ACC112 (cell line): ENCODE measurements at regions not wholly inside any gene's neighbourhood (a gene's known extent, or its start where the extent isn't known, plus 50 kb on each side); places are given as distances from the start of the nearest gene placed in this dataset.

Experiments
- H2AFZ ChIP-seq: fragments of 200-600 bp; sonication (generic); one replicate; pipeline ENCODE4 v1.6.0; 2017; ENCODE audit warnings: antibody characterized with exemption, low read length; ENCODE audit not compliant: unreplicated experiment
- H3K27ac ChIP-seq: fragments of 200-600 bp; sonication (generic); 2 replicates; pipeline ENCODE4 v1.5.1; 2014; ENCODE audit warnings: low read depth, mild to moderate bottlenecking, antibody characterized with exemption, low read length, moderate library complexity
- H3K27me3 ChIP-seq: fragments of 200-600 bp; sonication (generic); 2 replicates; pipeline ENCODE4 v1.6.1; 2014; ENCODE audit warnings: mild to moderate bottlenecking, antibody characterized with exemption, low read length, moderate library complexity, mixed read lengths; ENCODE audit not compliant: insufficient read depth
- H3K36me3 ChIP-seq: fragments of 200-600 bp; sonication (generic); 2 replicates; pipeline ENCODE4 v1.6.1; 2016; ENCODE audit warnings: mild to moderate bottlenecking, antibody characterized with exemption, low read length, moderate library complexity, mixed read lengths; ENCODE audit not compliant: insufficient read depth
- H3K4me1 ChIP-seq: fragments of 200-600 bp; sonication (generic); one replicate; pipeline ENCODE4 v1.6.1; 2016; ENCODE audit warnings: low read length, mixed read lengths; ENCODE audit not compliant: insufficient read depth, unreplicated experiment, control insufficient read depth
- H3K4me3 ChIP-seq: fragments of 200-600 bp; sonication (generic); 2 replicates; pipeline ENCODE4 v1.5.1; 2014; ENCODE audit warnings: mild to moderate bottlenecking, low read depth, low read length
- H3K79me2 ChIP-seq: fragments of 200-600 bp; sonication (generic); one replicate; pipeline ENCODE4 v1.6.0; 2016; ENCODE audit warnings: low read length; ENCODE audit not compliant: control insufficient read depth, unreplicated experiment, insufficient read depth

GRCh38 chr5:174159327-174160114, 114.0 kb downstream of the NSG2 start:
- H3K4me3 ChIP-seq, result no peak overlapping the region
- H3K27me3 ChIP-seq, result no peaks in the 10 kb centered on the region
- no peak overlapping the region for H2AFZ ChIP-seq
- no peak overlapping the region for H3K27ac ChIP-seq
- H3K36me3 ChIP-seq, result no peaks in the 10 kb centered on the region
- no peaks in the 10 kb centered on the region for H3K79me2 ChIP-seq
- peaks cover 5% of the 10 kb centered on the region for H3K4me1 ChIP-seq

GRCh38 chr5:174165406-174165805, 119.9 kb downstream of the NSG2 start:
- Histone ChIP-seq H3K4me1 (no peaks in the 10 kb centered on the region), H3K36me3 (no peaks in the 10 kb centered on the region), H3K4me3 (no peak overlapping the region), H3K27me3 (no peaks in the 10 kb centered on the region), H3K27ac (no peak overlapping the region), H2AFZ (no peak overlapping the region), H3K79me2 (no peaks in the 10 kb centered on the region)

GRCh38 chr5:174166231-174167079, 120.9 kb downstream of the NSG2 start:
- H3K79me2 ChIP-seq, result no peaks in the 10 kb centered on the region
- H3K36me3 ChIP-seq, result no peaks in the 10 kb centered on the region
- no peak overlapping the region for H3K27ac ChIP-seq
- H2AFZ ChIP-seq, result no peak overlapping the region
- H3K4me1 ChIP-seq, result no peaks in the 10 kb centered on the region
- no peak overlapping the region for H3K4me3 ChIP-seq
- no peaks in the 10 kb centered on the region for H3K27me3 ChIP-seq

- no peak overlapping the region for H2AFZ ChIP-seq
- no peaks in the 10 kb centered on the region for H3K4me1 ChIP-seq
- H3K27me3 ChIP-seq, result no peaks in the 10 kb centered on the region
- H3K27ac ChIP-seq, result no peak overlapping the region
- no peaks in the 10 kb centered on the region for H3K36me3 ChIP-seq
- H3K79me2 ChIP-seq, result no peaks in the 10 kb centered on the region
- no peak overlapping the region for H3K4me3 ChIP-seq
Observed at GRCh38 chr5:174167080-174167910, 121.8 kb downstream of the NSG2 start.

GRCh38 chr5:174172152-174172551, 126.6 kb downstream of the NSG2 start:
- no peaks in the 10 kb centered on the region for H3K79me2 ChIP-seq
- H3K27me3 ChIP-seq, result no peaks in the 10 kb centered on the region
- H3K4me1 ChIP-seq, result no peaks in the 10 kb centered on the region
- H3K36me3 ChIP-seq, result no peaks in the 10 kb centered on the region
- H2AFZ ChIP-seq, result no peak overlapping the region
- H3K27ac ChIP-seq, result no peak overlapping the region
- no peak overlapping the region for H3K4me3 ChIP-seq

GRCh38 chr5:174172566-174172965, 127.1 kb downstream of the NSG2 start:
- Histone ChIP-seq H3K4me1 (no peaks in the 10 kb centered on the region), H3K79me2 (no peaks in the 10 kb centered on the region), H3K4me3 (no peak overlapping the region), H2AFZ (no peak overlapping the region), H3K27me3 (no peaks in the 10 kb centered on the region), H3K27ac (no peak overlapping the region), H3K36me3 (no peaks in the 10 kb centered on the region)

- Histone ChIP-seq H3K27me3 (no peaks in the 10 kb centered on the region), H2AFZ (no peak overlapping the region), H3K79me2 (no peaks in the 10 kb centered on the region), H3K27ac (no peak overlapping the region), H3K4me1 (no peaks in the 10 kb centered on the region), H3K4me3 (no peak overlapping the region), H3K36me3 (no peaks in the 10 kb centered on the region)
Observed at GRCh38 chr5:174173766-174174165, 128.3 kb downstream of the NSG2 start.

- no peak overlapping the region for H3K27ac ChIP-seq
- no peak overlapping the region for H3K4me3 ChIP-seq
- no peaks in the 10 kb centered on the region for H3K79me2 ChIP-seq
- no peak overlapping the region for H2AFZ ChIP-seq
- H3K4me1 ChIP-seq, result no peaks in the 10 kb centered on the region
- no peaks in the 10 kb centered on the region for H3K27me3 ChIP-seq
- no peaks in the 10 kb centered on the region for H3K36me3 ChIP-seq
Observed at GRCh38 chr5:174175716-174176268, 130.3 kb downstream of the NSG2 start.

GRCh38 chr5:174176511-174176910, 131.0 kb downstream of the NSG2 start:
- H3K79me2 ChIP-seq, result no peaks in the 10 kb centered on the region
- no peak overlapping the region for H3K4me3 ChIP-seq
- no peaks in the 10 kb centered on the region for H3K27me3 ChIP-seq
- H3K36me3 ChIP-seq, result no peaks in the 10 kb centered on the region
- H3K27ac ChIP-seq, result no peak overlapping the region
- H3K4me1 ChIP-seq, result no peaks in the 10 kb centered on the region
- no peak overlapping the region for H2AFZ ChIP-seq

GRCh38 chr5:174177531-174177930, 132.0 kb downstream of the NSG2 start:
- no peaks in the 10 kb centered on the region for H3K79me2 ChIP-seq
- H3K4me3 ChIP-seq, result no peak overlapping the region
- no peak overlapping the region for H3K27ac ChIP-seq
- no peaks in the 10 kb centered on the region for H3K4me1 ChIP-seq
- H3K36me3 ChIP-seq, result no peaks in the 10 kb centered on the region
- no peaks in the 10 kb centered on the region for H3K27me3 ChIP-seq
- H2AFZ ChIP-seq, result no peak overlapping the region
